IPS-18a (cell line): ENCODE measurements at regions not wholly inside any gene's neighbourhood (a gene's known extent, or its start where the extent isn't known, plus 50 kb on each side); places are given as distances from the start of the nearest gene placed in this dataset.

ENCODE experiments used
- H3K27ac ChIP-seq: one replicate; pipeline ENCODE4 v1.5.1; 2013; ENCODE audit warnings: low read length
- H3K27me3 ChIP-seq: one replicate; pipeline ENCODE4 v1.6.1; 2013; ENCODE audit warnings: mild to moderate bottlenecking, low read length; ENCODE audit not compliant: control insufficient read depth, insufficient read depth
- H3K36me3 ChIP-seq: one replicate; pipeline ENCODE4 v1.6.1; 2013; ENCODE audit warnings: low read depth, low read length; ENCODE audit not compliant: control insufficient read depth
- H3K4me1 ChIP-seq: one replicate; pipeline ENCODE4 v1.6.1; 2013; ENCODE audit warnings: low read depth, low read length; ENCODE audit not compliant: control insufficient read depth
- H3K4me3 ChIP-seq: one replicate; pipeline ENCODE4 v1.5.1; 2013; ENCODE audit warnings: low read length
- H3K9ac ChIP-seq: one replicate; pipeline ENCODE4 v1.6.1; 2013; ENCODE audit warnings: mild to moderate bottlenecking, low read length, moderate library complexity
- H3K9me3 ChIP-seq: one replicate; pipeline ENCODE4 v1.6.1; 2013; ENCODE audit warnings: low read depth, low read length; ENCODE audit not compliant: control insufficient read depth

DNA sequence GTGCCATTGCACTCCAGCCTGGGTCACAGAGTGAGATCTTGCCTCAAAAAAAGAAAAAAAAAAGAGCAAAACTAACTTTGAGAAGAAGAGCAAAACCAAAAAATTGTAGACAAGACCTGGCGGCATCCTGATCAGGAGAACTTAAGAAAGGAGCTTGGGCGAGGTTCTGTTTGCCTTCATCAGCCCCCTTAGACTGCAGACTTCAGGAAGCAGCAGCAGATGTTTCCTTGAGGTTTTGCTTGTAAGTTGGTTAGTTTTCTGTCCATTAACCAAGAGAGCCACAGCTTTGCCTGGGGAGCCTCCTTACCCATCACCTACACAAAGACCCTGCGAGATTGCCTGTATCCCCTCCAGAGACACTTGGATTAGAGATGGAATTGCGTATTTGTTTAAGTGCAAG, 189.0 kb downstream of the AACS start:
- H3K9ac ChIP-seq = no peak overlapping the region
- peaks cover 6% of the 10 kb centered on the region for H3K36me3 ChIP-seq
- no peak overlapping the region for H3K27ac ChIP-seq
- H3K4me3 ChIP-seq = no peak overlapping the region
- no peaks in the 10 kb centered on the region for H3K9me3 ChIP-seq
- H3K4me1 ChIP-seq = no peaks in the 10 kb centered on the region
- no peaks in the 10 kb centered on the region for H3K27me3 ChIP-seq

DNA sequence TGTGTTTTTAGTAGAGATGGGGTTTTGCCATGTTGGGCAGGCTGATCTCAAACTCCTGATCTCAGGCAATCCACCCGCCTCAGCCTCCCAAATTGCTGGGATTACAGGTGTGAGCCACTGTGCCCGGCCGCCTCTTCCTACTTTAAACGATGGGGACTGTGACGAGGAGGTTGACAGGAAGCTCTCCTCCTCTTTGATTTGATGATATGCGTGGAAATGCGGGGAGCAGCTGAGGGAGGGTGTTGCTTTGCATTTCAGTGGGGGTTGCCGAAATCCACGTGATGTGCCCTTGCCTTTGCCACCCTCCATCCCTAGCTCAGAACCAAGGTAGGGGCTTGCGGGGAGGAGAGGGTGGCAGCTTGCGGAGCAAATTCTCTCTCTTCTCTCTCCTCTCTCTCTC, 189.6 kb downstream of the AACS start:
- Histone ChIP-seq H3K9ac (no peak overlapping the region), H3K4me1 (no peaks in the 10 kb centered on the region), H3K36me3 (peaks cover 6% of the 10 kb centered on the region), H3K9me3 (no peaks in the 10 kb centered on the region), H3K27me3 (no peaks in the 10 kb centered on the region), H3K4me3 (no peak overlapping the region), H3K27ac (no peak overlapping the region)

DNA sequence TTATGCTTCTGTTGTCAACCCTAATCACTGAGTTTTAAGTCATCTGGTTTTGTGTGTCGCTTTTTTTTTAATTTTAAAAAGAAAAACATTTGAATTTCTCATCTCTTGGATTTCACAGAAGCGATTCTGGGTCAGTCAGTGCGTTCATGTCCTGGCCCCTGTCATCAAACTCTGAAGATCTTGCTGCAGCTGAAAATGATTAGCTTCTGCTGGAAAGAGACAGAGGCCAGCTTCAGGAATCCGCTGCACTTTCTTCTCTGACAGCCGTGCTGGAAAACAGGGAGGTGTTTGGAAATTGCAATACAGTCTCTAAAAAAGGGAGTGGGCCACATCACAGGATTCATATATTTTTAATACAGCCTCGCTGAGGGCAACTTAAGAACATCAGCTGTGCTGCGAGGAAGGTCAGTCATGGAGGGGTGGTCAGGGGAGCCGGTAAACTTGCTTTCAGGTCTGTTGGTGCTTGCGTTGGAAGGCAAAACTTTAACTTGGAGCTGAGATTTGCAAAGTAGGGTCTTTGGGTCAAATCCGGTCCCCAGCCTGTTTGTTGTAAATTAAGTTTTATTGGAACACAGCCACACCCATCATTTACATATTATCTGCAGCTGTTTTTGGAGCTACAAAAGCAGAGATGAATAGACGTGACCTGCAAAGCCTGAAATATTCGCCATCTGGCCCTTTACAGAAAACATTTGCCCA, 190.8 kb downstream of the AACS start:
- H3K4me1 ChIP-seq = no peaks in the 10 kb centered on the region
- H3K36me3 ChIP-seq = peaks cover 6% of the 10 kb centered on the region
- no peak overlapping the region for H3K9ac ChIP-seq
- no peak overlapping the region for H3K4me3 ChIP-seq
- no peak overlapping the region for H3K27ac ChIP-seq
- H3K9me3 ChIP-seq = no peaks in the 10 kb centered on the region
- H3K27me3 ChIP-seq = no peaks in the 10 kb centered on the region

DNA sequence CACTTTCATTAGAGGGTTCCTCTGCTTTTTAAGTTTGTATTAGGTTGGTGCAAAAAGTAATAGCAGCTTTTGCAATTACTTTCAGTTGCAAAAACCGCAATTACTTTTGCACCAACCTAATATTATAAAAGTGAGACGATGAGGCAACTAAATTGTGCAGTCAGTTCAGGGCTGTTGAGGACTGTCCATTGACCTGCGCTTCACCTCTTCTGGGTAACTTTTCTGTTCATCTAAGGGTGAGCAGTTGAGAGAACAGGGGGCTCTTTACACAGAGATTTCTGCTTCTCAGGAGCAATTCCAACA, 191.3 kb downstream of the AACS start:
- H3K27me3 ChIP-seq = no peaks in the 10 kb centered on the region
- no peaks in the 10 kb centered on the region for H3K9me3 ChIP-seq
- H3K36me3 ChIP-seq = peaks cover 6% of the 10 kb centered on the region
- H3K9ac ChIP-seq = no peak overlapping the region
- H3K4me3 ChIP-seq = no peak overlapping the region
- no peak overlapping the region for H3K27ac ChIP-seq
- H3K4me1 ChIP-seq = no peaks in the 10 kb centered on the region

DNA sequence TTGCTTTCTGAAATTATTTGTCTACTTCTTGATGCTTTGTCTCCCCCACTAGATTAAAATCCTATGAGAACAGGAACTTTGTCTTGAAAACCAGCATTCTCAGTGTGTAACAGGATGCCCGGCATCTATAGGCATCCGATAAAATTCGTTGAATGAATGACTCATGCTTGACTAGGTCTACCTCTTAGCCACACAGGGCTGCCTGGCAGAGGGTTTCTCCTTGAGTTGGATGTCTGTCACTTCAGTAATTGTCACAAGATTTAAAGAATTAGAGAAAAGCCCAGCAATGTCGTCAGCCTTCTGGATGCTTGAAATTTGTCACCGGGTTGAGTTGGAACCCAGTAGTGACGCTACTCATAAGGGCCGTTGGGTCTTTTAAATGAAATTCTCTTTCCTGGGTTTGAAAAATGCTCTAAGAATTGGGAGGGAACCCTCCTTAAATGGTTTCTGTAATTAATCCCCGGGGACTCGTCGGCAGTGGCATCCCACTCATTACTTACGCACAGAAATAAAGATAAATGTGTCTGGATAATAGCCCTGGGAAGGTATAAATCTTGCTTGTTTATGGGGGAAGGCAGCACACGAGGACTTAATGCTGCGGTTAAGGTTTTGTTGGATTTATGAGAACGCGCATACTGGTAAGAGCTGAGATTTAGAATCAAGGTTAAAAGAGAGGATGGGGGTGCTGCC, 194.1 kb downstream of the AACS start:
- Histone ChIP-seq H3K36me3 (peaks cover 15% of the 10 kb centered on the region), H3K27me3 (no peaks in the 10 kb centered on the region), H3K9ac (no peak overlapping the region)

DNA sequence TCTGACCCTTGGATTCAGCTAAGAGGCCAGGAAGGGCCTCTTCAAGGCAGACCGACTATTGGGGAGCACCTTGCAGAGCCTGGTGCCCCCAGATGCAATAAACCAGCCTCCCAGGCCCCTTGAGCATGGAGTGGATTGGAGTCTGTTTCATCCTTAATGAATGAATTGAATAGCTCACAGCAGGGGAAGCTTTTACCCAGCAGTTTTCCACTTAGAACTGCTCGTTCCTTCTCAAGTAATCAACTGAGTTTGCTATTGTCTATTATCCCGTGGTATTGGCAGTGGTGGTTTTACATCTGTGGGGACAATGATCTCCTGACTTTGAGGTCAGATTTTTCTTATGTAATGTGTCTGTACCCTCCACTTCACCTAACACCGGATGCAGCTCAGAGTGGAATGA, 197.6 kb downstream of the AACS start:
- no peaks in the 10 kb centered on the region for H3K27me3 ChIP-seq
- H3K4me3 ChIP-seq = no peak overlapping the region
- H3K36me3 ChIP-seq = peaks cover 9% of the 10 kb centered on the region
- H3K9ac ChIP-seq = no peak overlapping the region
- peaks cover 7% of the 10 kb centered on the region for H3K4me1 ChIP-seq
- no peaks in the 10 kb centered on the region for H3K9me3 ChIP-seq
- H3K27ac ChIP-seq = no peak overlapping the region

More for the DNA sequence above, 194.1 kb downstream of the AACS start:
- Histone ChIP-seq H3K9me3 (no peaks in the 10 kb centered on the region), H3K4me1 (peaks cover 7% of the 10 kb centered on the region), H3K4me3 (no peak overlapping the region), H3K27ac (no peak overlapping the region)

DNA sequence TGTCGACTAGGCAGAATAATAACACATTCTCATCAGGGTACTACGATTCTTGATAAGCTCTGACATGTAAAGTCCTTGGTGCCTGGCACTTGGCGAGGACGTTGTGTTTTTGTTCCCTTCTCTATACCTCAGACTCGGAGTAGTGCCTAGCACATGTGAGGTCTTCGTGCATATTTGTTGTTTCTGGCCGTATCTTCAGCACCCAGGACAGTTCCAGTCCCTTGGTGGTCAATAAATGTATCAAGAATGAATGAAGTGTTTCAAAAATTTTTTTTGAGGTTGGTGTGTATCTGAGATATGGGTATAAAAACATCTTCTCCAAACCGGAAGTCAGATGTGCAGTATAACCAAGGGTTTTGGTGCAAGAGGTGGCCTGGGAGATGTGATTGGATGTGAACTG, 198.2 kb downstream of the AACS start:
- peaks cover 7% of the 10 kb centered on the region for H3K4me1 ChIP-seq
- H3K27me3 ChIP-seq = no peaks in the 10 kb centered on the region
- no peak overlapping the region for H3K9ac ChIP-seq
- no peak overlapping the region for H3K27ac ChIP-seq
- peaks cover 9% of the 10 kb centered on the region for H3K36me3 ChIP-seq
- no peak overlapping the region for H3K4me3 ChIP-seq
- H3K9me3 ChIP-seq = no peaks in the 10 kb centered on the region

DNA sequence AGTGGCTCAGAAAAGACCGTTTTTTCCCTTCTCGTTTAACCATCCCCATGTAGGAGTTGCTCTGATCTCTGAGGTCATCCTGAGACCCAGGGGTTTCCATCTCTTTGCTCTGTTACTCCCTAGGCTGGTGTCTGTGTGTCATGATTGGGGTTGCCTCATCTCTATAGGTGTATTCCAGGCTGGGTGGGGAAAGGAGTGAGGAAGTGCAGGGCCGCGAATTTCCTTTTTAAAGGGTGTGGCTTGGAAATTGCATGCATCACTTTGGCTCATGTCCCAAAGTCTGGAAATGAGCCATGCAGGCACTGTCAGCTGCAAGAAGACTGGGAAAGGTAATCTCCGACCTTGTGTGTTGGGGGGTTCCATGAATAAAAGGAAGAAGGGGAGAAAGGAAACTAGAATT, 201.9 kb downstream of the AACS start:
- Histone ChIP-seq H3K27me3 (no peaks in the 10 kb centered on the region), H3K9ac (no peak overlapping the region), H3K36me3 (peaks cover 9% of the 10 kb centered on the region), H3K4me3 (no peak overlapping the region), H3K27ac (no peak overlapping the region), H3K9me3 (no peaks in the 10 kb centered on the region), H3K4me1 (peaks cover 11% of the 10 kb centered on the region)

DNA sequence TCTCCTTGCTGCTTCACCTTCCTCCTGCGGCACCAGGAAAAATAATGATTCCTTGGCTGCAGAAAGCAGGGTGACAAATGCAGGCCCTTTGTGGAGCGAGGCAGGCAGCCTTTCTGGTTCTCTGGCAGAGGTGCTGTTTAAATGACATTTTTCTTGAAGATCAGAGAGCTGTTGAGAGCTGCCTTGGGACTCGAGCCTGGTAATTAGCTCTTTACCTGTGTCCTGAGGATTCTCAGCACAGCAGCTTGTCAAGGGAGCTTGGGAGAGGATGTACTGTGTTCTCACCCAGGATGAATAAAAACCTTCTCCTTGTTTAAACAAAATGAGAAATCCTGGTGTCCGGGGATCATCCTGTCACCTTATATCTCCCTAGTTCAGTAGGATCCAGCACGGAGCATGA, 204.0 kb downstream of the AACS start:
- H3K27me3 ChIP-seq = no peaks in the 10 kb centered on the region
- no peak overlapping the region for H3K4me3 ChIP-seq
- no peak overlapping the region for H3K27ac ChIP-seq
- H3K36me3 ChIP-seq = no peaks in the 10 kb centered on the region
- H3K9ac ChIP-seq = no peak overlapping the region
- H3K4me1 ChIP-seq = peaks cover 4% of the 10 kb centered on the region
- H3K9me3 ChIP-seq = no peaks in the 10 kb centered on the region

DNA sequence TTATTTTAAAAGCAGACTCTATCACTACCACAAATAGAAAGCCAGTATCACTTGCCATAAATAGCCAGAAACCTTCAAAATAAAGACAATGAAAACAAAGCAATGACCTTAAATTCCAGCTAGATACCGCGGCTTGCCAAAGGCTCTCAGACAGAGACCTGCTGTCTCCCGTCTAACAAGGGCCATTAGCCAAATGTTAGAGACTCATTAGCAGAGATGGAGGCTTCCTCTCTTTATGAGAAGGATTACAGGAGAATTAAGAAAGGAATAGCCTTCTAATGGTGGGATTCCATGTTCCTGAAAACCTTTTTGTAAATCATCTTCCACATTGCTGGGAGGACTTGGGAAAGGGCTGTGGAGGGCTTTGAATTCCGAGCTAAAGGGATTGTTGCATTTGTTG, 206.7 kb downstream of the AACS start:
- no peak overlapping the region for H3K4me3 ChIP-seq
- peaks cover 4% of the 10 kb centered on the region for H3K4me1 ChIP-seq
- H3K36me3 ChIP-seq = no peaks in the 10 kb centered on the region
- no peaks in the 10 kb centered on the region for H3K27me3 ChIP-seq
- H3K27ac ChIP-seq = no peak overlapping the region
- no peaks in the 10 kb centered on the region for H3K9me3 ChIP-seq
- no peak overlapping the region for H3K9ac ChIP-seq

DNA sequence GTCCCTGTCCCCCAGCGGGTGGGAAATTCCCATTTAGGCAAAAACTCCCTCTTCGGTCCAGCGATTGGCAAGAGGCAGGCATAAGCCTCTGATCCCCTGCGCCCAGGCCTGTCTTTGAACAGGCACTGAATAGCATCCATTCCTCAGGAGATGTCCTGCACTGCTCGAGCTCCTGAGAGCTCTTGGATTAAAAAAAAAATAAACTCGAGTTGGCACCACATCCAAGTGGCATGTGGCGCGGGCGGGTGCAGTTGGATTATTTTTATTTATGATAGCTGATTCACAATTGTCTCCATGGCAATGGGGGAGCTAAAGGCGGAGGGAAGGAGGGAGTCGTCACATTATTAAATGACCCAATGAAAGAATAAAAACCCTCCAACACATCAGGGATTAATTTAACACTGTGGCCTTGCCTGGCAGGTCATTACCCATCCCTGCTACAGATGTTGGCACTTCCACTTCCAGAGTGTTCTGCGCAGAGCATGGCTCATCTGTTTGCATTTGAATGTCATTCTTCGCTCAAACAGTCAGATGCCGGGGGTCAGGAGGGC, 207.2 kb downstream of the AACS start:
- H3K9ac ChIP-seq = no peak overlapping the region
- no peaks in the 10 kb centered on the region for H3K9me3 ChIP-seq
- H3K4me3 ChIP-seq = no peak overlapping the region
- H3K36me3 ChIP-seq = no peaks in the 10 kb centered on the region
- no peak overlapping the region for H3K27ac ChIP-seq
- H3K27me3 ChIP-seq = no peaks in the 10 kb centered on the region
- peaks cover 4% of the 10 kb centered on the region for H3K4me1 ChIP-seq

DNA sequence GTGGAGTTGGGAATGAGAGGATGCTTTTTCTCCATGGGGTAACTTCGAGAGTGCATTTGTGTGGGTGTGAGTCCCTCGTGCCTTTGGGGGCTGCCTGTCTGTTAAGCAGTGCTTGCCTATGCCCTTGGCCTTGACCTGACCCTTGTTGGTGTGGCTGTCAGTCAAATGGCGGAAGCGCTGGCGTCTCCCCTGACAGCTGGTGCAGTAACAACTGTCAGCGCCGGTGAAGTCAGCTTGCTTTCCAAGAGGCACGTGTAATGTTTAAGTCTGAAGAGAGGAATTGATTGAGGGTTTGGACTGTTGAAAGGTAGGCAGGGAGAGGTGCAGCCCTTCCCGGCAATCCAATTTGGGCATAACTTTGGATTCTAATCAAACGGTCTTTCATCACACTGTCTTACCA, 211.3 kb downstream of the AACS start:
- Histone ChIP-seq H3K9ac (no peak overlapping the region), H3K36me3 (no peaks in the 10 kb centered on the region), H3K4me1 (peaks cover 11% of the 10 kb centered on the region), H3K27ac (no peak overlapping the region), H3K9me3 (no peaks in the 10 kb centered on the region), H3K4me3 (no peak overlapping the region), H3K27me3 (no peaks in the 10 kb centered on the region)
